DMS 273 (cell line): ENCODE measurements at regions not wholly inside any gene's neighbourhood (a gene's known extent, or its start where the extent isn't known, plus 50 kb on each side); places are given as distances from the start of the nearest gene placed in this dataset.

Experiments used
- DNase-seq: peaks from one replicate; lab custom pipeline; 2025; ENCODE audit not compliant: unreplicated experiment; lab: John Stamatoyannopoulos, UW

- DNase-seq, result no peak
Observed at GRCh38 chr4:114349543-114350175, 248.9 kb upstream of the UGT8 start.

GRCh38 chr4:114358901-114359300 lies 239.7 kb upstream of the UGT8 start:
- DNase-seq, result no peak

GRCh38 chr4:114361249-114361648 lies 237.4 kb upstream of the UGT8 start:
- DNase-seq, result no peak

- DNase-seq, result no peak
Observed at GRCh38 chr4:114364857-114365256, 233.8 kb upstream of the UGT8 start.

GRCh38 chr4:114365591-114365990 lies 233.0 kb upstream of the UGT8 start:
- DNase-seq, result no peak

- DNase-seq, result no peak
Observed at GRCh38 chr4:114366368-114366767, 232.2 kb upstream of the UGT8 start.

GRCh38 chr4:114368751-114369150 lies 229.9 kb upstream of the UGT8 start:
- DNase-seq, result no peak

- DNase-seq, result no peak
Observed at GRCh38 chr4:114373508-114373907, 225.1 kb upstream of the UGT8 start.

GRCh38 chr4:114378305-114378903 lies 220.2 kb upstream of the UGT8 start:
- peak; percentile 26 for DNase-seq

- no peak for DNase-seq
Observed at GRCh38 chr4:114383067-114383466, 215.5 kb upstream of the UGT8 start.

GRCh38 chr4:114383721-114384120 lies 214.9 kb upstream of the UGT8 start:
- DNase-seq, result no peak

GRCh38 chr4:114384629-114385028 lies 214.0 kb upstream of the UGT8 start:
- DNase-seq, result peak; percentile 54

GRCh38 chr4:114385195-114385985 lies 213.2 kb upstream of the UGT8 start:
- no peak for DNase-seq

GRCh38 chr4:114386637-114387233 lies 211.9 kb upstream of the UGT8 start:
- DNase-seq, result peak; percentile 42

GRCh38 chr4:114389070-114389685 lies 209.4 kb upstream of the UGT8 start:
- no peak for DNase-seq

- DNase-seq, result no peak
Observed at GRCh38 chr4:114393295-114394038, 205.1 kb upstream of the UGT8 start.

GRCh38 chr4:114396808-114397207 lies 201.8 kb upstream of the UGT8 start:
- no peak for DNase-seq

- no peak for DNase-seq
Observed at GRCh38 chr4:114398410-114398809, 200.2 kb upstream of the UGT8 start.

- DNase-seq, result no peak
Observed at GRCh38 chr4:114399105-114399504, 199.5 kb upstream of the UGT8 start.

GRCh38 chr4:114400531-114400930 lies 198.1 kb upstream of the UGT8 start:
- DNase-seq, result no peak

- DNase-seq, result no peak
Observed at GRCh38 chr4:114401483-114401882, 197.1 kb upstream of the UGT8 start.
